ENCODE measurements at regions not wholly inside any gene's neighbourhood (a gene's known extent, or its start where the extent isn't known, plus 50 kb on each side); places are given as distances from the start of the nearest gene placed in this dataset.

GRCh38 chr7:25549271-25549921 lies 321.1 kb upstream of the NPVF start:
- DNase-seq: no peak
- H3K4me1 Mint-ChIP-seq: no peaks in the 10 kb centered on the region
- intact Hi-C loops (cut with micrococcal nuclease): no loop called here
- no peaks in the 10 kb centered on the region for H3K9me3 Mint-ChIP-seq
- H3K27me3 Mint-ChIP-seq: peaks cover 10% of the 10 kb centered on the region
- no peak overlapping the region for H3K4me3 Mint-ChIP-seq
- no peaks in the 10 kb centered on the region for H3K36me3 Mint-ChIP-seq (ENCODE audit: low read depth)
- H3K27ac Mint-ChIP-seq: no peak overlapping the region

GRCh38 chr7:25550149-25550548 lies 321.9 kb upstream of the NPVF start:
- H3K27me3 Mint-ChIP-seq: peaks cover 10% of the 10 kb centered on the region
- intact Hi-C loops (cut with micrococcal nuclease): no loop called here
- no peaks in the 10 kb centered on the region for H3K36me3 Mint-ChIP-seq (ENCODE audit: low read depth)
- no peak for DNase-seq
- H3K27ac Mint-ChIP-seq: no peak overlapping the region
- no peaks in the 10 kb centered on the region for H3K4me1 Mint-ChIP-seq
- no peak overlapping the region for H3K4me3 Mint-ChIP-seq
- no peaks in the 10 kb centered on the region for H3K9me3 Mint-ChIP-seq

- no peak overlapping the region for H3K4me3 Mint-ChIP-seq
- no peaks in the 10 kb centered on the region for H3K36me3 Mint-ChIP-seq (ENCODE audit: low read depth)
- intact Hi-C loops (cut with micrococcal nuclease): no loop called here
- H3K27me3 Mint-ChIP-seq: peaks cover 10% of the 10 kb centered on the region
- H3K27ac Mint-ChIP-seq: no peak overlapping the region
- no peaks in the 10 kb centered on the region for H3K9me3 Mint-ChIP-seq
- no peak for DNase-seq
- H3K4me1 Mint-ChIP-seq: peaks cover 5% of the 10 kb centered on the region
Measured at GRCh38 chr7:25552998-25553397, 324.7 kb upstream of the NPVF start.

- no peaks in the 10 kb centered on the region for H3K9me3 Mint-ChIP-seq
- no peaks in the 10 kb centered on the region for H3K36me3 Mint-ChIP-seq (ENCODE audit: low read depth)
- intact Hi-C loops (cut with micrococcal nuclease): no loop called here
- H3K27me3 Mint-ChIP-seq: peaks cover 10% of the 10 kb centered on the region
- no peak overlapping the region for H3K27ac Mint-ChIP-seq
- H3K4me3 Mint-ChIP-seq: no peak overlapping the region
- peaks cover 5% of the 10 kb centered on the region for H3K4me1 Mint-ChIP-seq
- DNase-seq: no peak
Measured at GRCh38 chr7:25553580-25554291, 325.4 kb upstream of the NPVF start.

- Mint-ChIP-seq H3K4me3 (no peak overlapping the region), H3K36me3 (ENCODE audit: low read depth) (no peaks in the 10 kb centered on the region), H3K4me1 (peaks cover 5% of the 10 kb centered on the region), H3K9me3 (no peaks in the 10 kb centered on the region), H3K27me3 (peaks cover 9% of the 10 kb centered on the region), H3K27ac (no peak overlapping the region)
- intact Hi-C loops (cut with micrococcal nuclease): no loop called here
- no peak for DNase-seq
Measured at GRCh38 chr7:25557379-25557917, 329.2 kb upstream of the NPVF start.

GRCh38 chr7:25557930-25558329 lies 329.6 kb upstream of the NPVF start:
- H3K4me3 Mint-ChIP-seq: no peak overlapping the region
- no peaks in the 10 kb centered on the region for H3K9me3 Mint-ChIP-seq
- no peaks in the 10 kb centered on the region for H3K36me3 Mint-ChIP-seq (ENCODE audit: low read depth)
- peaks cover 9% of the 10 kb centered on the region for H3K27me3 Mint-ChIP-seq
- H3K4me1 Mint-ChIP-seq: peaks cover 5% of the 10 kb centered on the region
- DNase-seq: no peak
- no peak overlapping the region for H3K27ac Mint-ChIP-seq
- intact Hi-C loops (cut with micrococcal nuclease): no loop called here

GRCh38 chr7:25558605-25559004 lies 330.3 kb upstream of the NPVF start:
- H3K27me3 Mint-ChIP-seq: peaks cover 9% of the 10 kb centered on the region
- no peak overlapping the region for H3K27ac Mint-ChIP-seq
- no peak for DNase-seq
- no peaks in the 10 kb centered on the region for H3K36me3 Mint-ChIP-seq (ENCODE audit: low read depth)
- peaks cover 5% of the 10 kb centered on the region for H3K4me1 Mint-ChIP-seq
- intact Hi-C loops (cut with micrococcal nuclease): no loop called here
- H3K9me3 Mint-ChIP-seq: no peaks in the 10 kb centered on the region
- no peak overlapping the region for H3K4me3 Mint-ChIP-seq

- DNase-seq: no peak
- no peaks in the 10 kb centered on the region for H3K36me3 Mint-ChIP-seq (ENCODE audit: low read depth)
- no peaks in the 10 kb centered on the region for H3K9me3 Mint-ChIP-seq
- intact Hi-C loops (cut with micrococcal nuclease): no loop called here
- H3K27me3 Mint-ChIP-seq: peaks cover 9% of the 10 kb centered on the region
- H3K4me1 Mint-ChIP-seq: peaks cover 5% of the 10 kb centered on the region
- H3K27ac Mint-ChIP-seq: no peak overlapping the region
- no peak overlapping the region for H3K4me3 Mint-ChIP-seq
Measured at GRCh38 chr7:25559581-25560367, 331.5 kb upstream of the NPVF start.

GRCh38 chr7:25562673-25563182 lies 334.4 kb upstream of the NPVF start:
- peaks cover 3% of the 10 kb centered on the region for H3K4me1 Mint-ChIP-seq
- no peak overlapping the region for H3K27ac Mint-ChIP-seq
- no peaks in the 10 kb centered on the region for H3K9me3 Mint-ChIP-seq
- intact Hi-C loops (cut with micrococcal nuclease): no loop called here
- H3K4me3 Mint-ChIP-seq: no peak overlapping the region
- H3K36me3 Mint-ChIP-seq (ENCODE audit: low read depth): no peaks in the 10 kb centered on the region
- DNase-seq: no peak
- H3K27me3 Mint-ChIP-seq: peaks cover 4% of the 10 kb centered on the region

GRCh38 chr7:25565002-25565401 lies 336.7 kb upstream of the NPVF start:
- peaks cover 2% of the 10 kb centered on the region for H3K27me3 Mint-ChIP-seq

GRCh38 chr7:25565949-25566348 lies 337.7 kb upstream of the NPVF start:
- Mint-ChIP-seq H3K36me3 (ENCODE audit: low read depth) (no peaks in the 10 kb centered on the region), H3K4me3 (peak overlapping the region; percentile 53)
- intact Hi-C loops (cut with micrococcal nuclease): loop anchor here (1.0 to 5.0 kb wide), 3 partner anchors 175 to 307 kb away; no protein-coding TSS in a partner anchor

More at GRCh38 chr7:25565002-25565401, 336.7 kb upstream of the NPVF start:
- no peaks in the 10 kb centered on the region for H3K36me3 Mint-ChIP-seq (ENCODE audit: low read depth)
- intact Hi-C loops (cut with micrococcal nuclease): loop anchor here (5.0 kb wide), 1 partner anchor 287 kb away; no protein-coding TSS in a partner anchor
- no peak overlapping the region for H3K27ac Mint-ChIP-seq
- no peak overlapping the region for H3K4me3 Mint-ChIP-seq
- H3K9me3 Mint-ChIP-seq: no peaks in the 10 kb centered on the region
- peaks cover 6% of the 10 kb centered on the region for H3K4me1 Mint-ChIP-seq
- no peak for DNase-seq

GRCh38 chr7:25567430-25567829 lies 339.1 kb upstream of the NPVF start:
- no peak for DNase-seq
- peaks cover 6% of the 10 kb centered on the region for H3K4me1 Mint-ChIP-seq

More at GRCh38 chr7:25565949-25566348, 337.7 kb upstream of the NPVF start:
- peaks cover 2% of the 10 kb centered on the region for H3K27me3 Mint-ChIP-seq
- peaks cover 6% of the 10 kb centered on the region for H3K4me1 Mint-ChIP-seq
- H3K27ac Mint-ChIP-seq: no peak overlapping the region
- peak; percentile 90 for DNase-seq
- H3K9me3 Mint-ChIP-seq: no peaks in the 10 kb centered on the region

GRCh38 chr7:25569765-25570164 lies 341.5 kb upstream of the NPVF start:
- H3K27ac Mint-ChIP-seq: no peak overlapping the region
- no peak overlapping the region for H3K4me3 Mint-ChIP-seq
- H3K9me3 Mint-ChIP-seq: no peaks in the 10 kb centered on the region
- H3K27me3 Mint-ChIP-seq: peaks cover 6% of the 10 kb centered on the region
- H3K36me3 Mint-ChIP-seq (ENCODE audit: low read depth): no peaks in the 10 kb centered on the region
- DNase-seq: no peak
- peaks cover 6% of the 10 kb centered on the region for H3K4me1 Mint-ChIP-seq
- intact Hi-C loops (cut with micrococcal nuclease): loop anchor here (5.0 kb wide), 1 partner anchor 283 kb away; no protein-coding TSS in a partner anchor

More at GRCh38 chr7:25567430-25567829, 339.1 kb upstream of the NPVF start:
- no peak overlapping the region for H3K4me3 Mint-ChIP-seq
- peaks cover 3% of the 10 kb centered on the region for H3K27me3 Mint-ChIP-seq
- no peaks in the 10 kb centered on the region for H3K36me3 Mint-ChIP-seq (ENCODE audit: low read depth)
- intact Hi-C loops (cut with micrococcal nuclease): loop anchor here (5.0 kb wide), 1 partner anchor 285 kb away; no protein-coding TSS in a partner anchor
- no peak overlapping the region for H3K27ac Mint-ChIP-seq
- H3K9me3 Mint-ChIP-seq: no peaks in the 10 kb centered on the region

All from activated CD4-positive, alpha-beta T cell treated with anti-CD3 and anti-CD28 coated beads, Interleukin-2, amount 10 ng/mL, durations not matched to agents 24 days and 14 days (primary cell).